Urinary bladder (tissue), 3 donors: ENCODE measurements at regions not wholly inside any gene's neighbourhood (a gene's known extent, or its start where the extent isn't known, plus 50 kb on each side); places are given as distances from the start of the nearest gene placed in this dataset.

Experiments
- DNase-seq: peaks from one replicate; pipeline ENCODE4 v3.0.0-alpha.2; 2015; ENCODE audit errors: extremely low spot score
- H3K27ac ChIP-seq: one replicate; pipeline ENCODE4 v1.5.1; 2013; ENCODE audit warnings: low read depth, mild to moderate bottlenecking, moderate library complexity
- H3K36me3 ChIP-seq: one replicate; pipeline ENCODE4 v1.6.1; 2013; ENCODE audit warnings: mild to moderate bottlenecking, moderate library complexity; ENCODE audit not compliant: insufficient read depth
- H3K4me1 ChIP-seq: one replicate; pipeline ENCODE4 v1.6.1; 2013; ENCODE audit warnings: mild to moderate bottlenecking, moderate library complexity; ENCODE audit not compliant: insufficient read depth
- H3K4me3 ChIP-seq: one replicate; pipeline ENCODE4 v1.5.1; 2013; ENCODE audit warnings: low read depth, low read length
- WGBS: extraction: QIAGEN DNeasy Blood & Tissue Kit; methylation state at CpG from one replicate; pipeline ENCODE4 v1.1.7; 2013; 5-methylcytosine and 5-hydroxymethylcytosine counted together
- donor health status: healthy with polysubstance abuse.
- donor health status: healthy.

DNA sequence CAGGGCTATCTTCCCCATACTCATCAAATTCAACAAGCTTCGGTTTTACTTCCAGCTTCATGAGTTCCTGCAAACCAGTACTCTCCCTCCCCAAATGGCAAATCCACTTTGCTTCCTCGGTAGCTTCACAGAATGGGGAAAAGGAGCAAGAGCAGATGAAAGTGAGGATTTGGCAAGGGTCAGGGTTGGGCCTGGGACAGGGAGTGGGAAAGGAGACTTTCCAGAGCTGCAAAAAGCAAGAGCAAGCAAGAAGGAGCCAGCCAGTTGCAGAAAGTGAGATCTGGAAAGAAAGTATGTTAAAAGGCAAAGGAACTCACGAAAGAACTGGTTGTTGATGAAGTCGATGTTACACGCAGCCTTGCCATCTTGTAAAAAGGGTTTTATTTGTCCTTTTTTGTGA lies 522.8 kb upstream of the TBX3 start:
- no peaks in the 10 kb centered on the region for H3K4me1 ChIP-seq
- 59% methylated on average over 5 of the region's 5 CpGs for WGBS
- DNase-seq: no peak
- no peak overlapping the region for H3K4me3 ChIP-seq
- H3K27ac ChIP-seq: no peak overlapping the region
- no peaks in the 10 kb centered on the region for H3K36me3 ChIP-seq

- WGBS: 61% methylated on average over 6 of the region's 6 CpGs
Measured at GRCh38 chr12:115205755-115206308, 521.9 kb upstream of the TBX3 start.

DNA sequence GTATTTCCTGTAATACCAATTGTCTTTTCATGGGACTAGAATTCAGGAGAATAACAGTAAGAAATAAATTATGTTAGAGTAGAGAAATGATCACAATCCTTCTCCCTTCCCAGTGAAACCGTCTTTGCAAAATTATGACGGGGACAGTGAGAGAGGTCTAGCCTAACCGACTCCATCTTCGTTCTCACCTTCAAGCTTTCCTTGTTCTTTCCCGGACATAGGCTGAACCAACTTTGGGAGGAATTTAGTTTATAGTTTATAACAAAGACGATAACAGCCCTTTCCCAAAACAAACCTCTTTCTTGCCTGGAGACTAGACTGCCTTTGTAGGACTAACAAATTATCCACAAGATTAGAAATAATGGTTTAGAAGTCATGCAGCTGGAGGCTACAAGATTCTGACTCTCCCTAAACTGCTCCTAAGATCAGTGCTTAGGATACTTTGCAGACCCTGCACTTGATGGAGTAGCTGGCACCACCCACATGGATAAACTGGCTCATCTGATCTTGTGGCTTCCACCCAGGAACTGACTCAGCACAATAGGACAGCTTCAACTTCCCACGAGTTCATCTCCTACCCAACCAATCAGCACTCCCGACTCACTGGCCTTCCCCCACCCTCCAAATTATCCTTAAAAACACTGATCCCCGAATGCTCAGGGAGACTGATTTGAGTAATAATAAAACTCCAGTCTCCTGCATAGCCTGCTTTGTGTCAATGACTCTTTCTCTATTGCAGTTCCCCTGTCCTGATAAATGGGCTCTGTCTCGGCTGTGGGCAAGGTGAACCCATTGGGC lies 521.2 kb upstream of the TBX3 start:
- no peak overlapping the region for H3K27ac ChIP-seq
- H3K4me1 ChIP-seq: no peaks in the 10 kb centered on the region
- H3K36me3 ChIP-seq: no peaks in the 10 kb centered on the region
- H3K4me3 ChIP-seq: no peak overlapping the region
- no peak for DNase-seq
- WGBS: 63% methylated on average over 10 of the region's 10 CpGs

More at GRCh38 chr12:115205755-115206308, 521.9 kb upstream of the TBX3 start:
- no peak overlapping the region for H3K4me3 ChIP-seq
- no peak for DNase-seq
- H3K27ac ChIP-seq: no peak overlapping the region
- no peaks in the 10 kb centered on the region for H3K36me3 ChIP-seq
- no peaks in the 10 kb centered on the region for H3K4me1 ChIP-seq

- Histone ChIP-seq H3K27ac (no peak overlapping the region), H3K4me1 (no peaks in the 10 kb centered on the region), H3K36me3 (no peaks in the 10 kb centered on the region), H3K4me3 (no peak overlapping the region)
- no peak for DNase-seq
- 45% methylated on average over 2 of the region's 2 CpGs for WGBS
Measured at GRCh38 chr12:115203701-115204100, 519.7 kb upstream of the TBX3 start.

DNA sequence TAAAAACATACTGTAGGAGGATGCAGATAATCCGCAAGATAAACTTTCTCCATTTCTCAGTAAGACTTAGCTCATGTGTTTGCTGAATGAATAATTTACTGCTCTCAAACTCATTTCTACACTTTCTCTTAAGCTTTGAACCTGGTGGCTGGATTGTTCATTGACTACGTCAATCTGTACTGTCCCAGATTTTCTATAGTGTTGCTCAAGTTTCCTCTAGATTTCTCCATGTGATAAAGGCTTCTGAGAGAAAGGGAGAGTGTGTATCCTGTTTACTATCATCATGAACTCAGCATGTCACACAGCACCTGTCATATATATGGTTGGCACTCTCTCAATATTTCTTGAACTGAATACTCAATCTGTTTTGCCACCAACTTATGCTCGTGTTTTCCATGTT lies 518.0 kb upstream of the TBX3 start:
- no peak for DNase-seq
- Histone ChIP-seq H3K4me3 (no peak overlapping the region), H3K27ac (no peak overlapping the region), H3K4me1 (no peaks in the 10 kb centered on the region), H3K36me3 (no peaks in the 10 kb centered on the region)
- 88% methylated on average over 3 of the region's 3 CpGs for WGBS

DNA sequence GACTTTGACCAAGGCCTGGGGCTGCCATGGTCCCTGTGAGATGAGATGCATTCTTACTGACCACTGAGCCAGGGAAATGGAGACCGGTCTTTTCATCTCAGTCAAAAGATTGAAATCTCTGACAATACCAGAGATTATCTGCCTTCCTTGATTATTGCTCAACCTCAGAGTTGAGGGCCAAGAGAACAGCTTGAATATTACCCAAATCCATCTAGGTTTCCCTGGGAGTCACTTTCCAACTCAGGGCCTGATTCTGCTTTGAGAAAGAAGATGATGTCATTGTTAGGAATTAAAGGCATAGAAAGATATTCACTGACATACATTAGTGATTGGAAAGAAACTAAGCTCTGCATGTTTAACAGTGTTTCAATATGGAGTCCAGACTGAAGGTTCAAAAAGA lies 515.9 kb upstream of the TBX3 start:
- H3K36me3 ChIP-seq: no peaks in the 10 kb centered on the region
- H3K4me1 ChIP-seq: no peaks in the 10 kb centered on the region
- 61% methylated on average over 1 of the region's 1 CpG for WGBS
- no peak overlapping the region for H3K27ac ChIP-seq
- H3K4me3 ChIP-seq: no peak overlapping the region
- DNase-seq: no peak

DNA sequence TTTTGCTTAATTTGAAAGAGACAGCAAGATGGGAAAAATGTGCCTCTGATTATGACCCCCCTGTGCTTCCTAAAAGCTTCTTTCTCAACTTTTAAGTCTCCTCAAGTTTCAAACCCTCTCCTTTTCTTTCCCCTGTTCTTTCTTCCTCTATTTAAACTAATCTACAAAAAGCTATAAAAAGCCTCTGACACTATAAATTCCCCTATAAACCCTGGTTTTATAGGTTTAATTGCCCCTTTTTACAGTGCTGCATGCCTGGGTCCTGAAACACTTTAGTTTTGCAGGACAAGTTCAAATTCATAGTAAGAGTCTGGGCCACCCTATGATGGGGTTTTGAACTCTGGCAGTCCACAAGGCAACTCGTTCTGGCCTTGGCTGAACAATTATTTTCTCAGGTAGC lies 510.9 kb upstream of the TBX3 start:
- Histone ChIP-seq H3K4me1 (no peaks in the 10 kb centered on the region), H3K36me3 (no peaks in the 10 kb centered on the region), H3K4me3 (no peak overlapping the region), H3K27ac (no peak overlapping the region)
- no peak for DNase-seq
- WGBS: 60% methylated on average over 1 of the region's 1 CpG

DNA sequence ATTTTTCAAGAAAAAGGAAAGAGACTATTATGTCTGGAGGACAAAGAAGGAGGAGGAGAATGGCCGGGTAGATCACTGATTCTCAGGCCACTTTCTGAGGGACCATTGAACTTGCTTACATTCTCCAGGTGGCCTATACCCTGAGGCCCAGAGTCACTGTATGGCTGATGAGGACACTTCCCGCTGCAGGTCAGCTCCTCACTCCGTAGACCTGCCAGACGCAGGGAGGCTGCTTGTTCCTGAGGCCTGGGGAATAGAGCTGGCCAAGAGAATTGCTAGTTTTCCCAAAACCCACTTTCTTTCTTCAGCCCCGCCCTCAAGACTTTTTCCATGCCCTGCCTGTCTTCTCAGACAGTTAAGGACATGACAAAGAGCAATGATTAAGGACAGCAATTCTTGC lies 510.5 kb upstream of the TBX3 start:
- no peaks in the 10 kb centered on the region for H3K4me1 ChIP-seq
- H3K27ac ChIP-seq: no peak overlapping the region
- H3K4me3 ChIP-seq: no peak overlapping the region
- DNase-seq: no peak
- WGBS: 87% methylated on average over 5 of the region's 5 CpGs
- no peaks in the 10 kb centered on the region for H3K36me3 ChIP-seq

DNA sequence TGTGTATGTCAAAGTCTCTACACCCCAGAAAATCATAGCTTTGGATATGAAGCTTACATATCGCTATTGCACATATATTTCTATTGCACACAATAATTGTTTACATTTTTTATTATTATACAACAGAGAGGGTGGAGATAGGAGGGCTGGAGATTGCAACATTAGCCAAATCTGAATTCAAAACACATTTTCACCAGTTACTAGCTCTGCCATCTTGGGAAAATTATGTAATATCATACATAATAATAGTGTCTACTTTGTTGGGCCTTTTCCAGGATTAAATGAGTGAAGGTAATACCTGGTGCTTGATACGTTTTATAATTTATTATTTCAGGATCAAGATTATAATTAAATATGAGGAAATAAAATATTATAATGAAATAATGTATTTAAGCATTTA lies 507.4 kb upstream of the TBX3 start:
- Histone ChIP-seq H3K4me1 (no peaks in the 10 kb centered on the region), H3K4me3 (no peak overlapping the region), H3K36me3 (no peaks in the 10 kb centered on the region), H3K27ac (no peak overlapping the region)
- DNase-seq: no peak
- 74% methylated on average over 2 of the region's 2 CpGs for WGBS

DNA sequence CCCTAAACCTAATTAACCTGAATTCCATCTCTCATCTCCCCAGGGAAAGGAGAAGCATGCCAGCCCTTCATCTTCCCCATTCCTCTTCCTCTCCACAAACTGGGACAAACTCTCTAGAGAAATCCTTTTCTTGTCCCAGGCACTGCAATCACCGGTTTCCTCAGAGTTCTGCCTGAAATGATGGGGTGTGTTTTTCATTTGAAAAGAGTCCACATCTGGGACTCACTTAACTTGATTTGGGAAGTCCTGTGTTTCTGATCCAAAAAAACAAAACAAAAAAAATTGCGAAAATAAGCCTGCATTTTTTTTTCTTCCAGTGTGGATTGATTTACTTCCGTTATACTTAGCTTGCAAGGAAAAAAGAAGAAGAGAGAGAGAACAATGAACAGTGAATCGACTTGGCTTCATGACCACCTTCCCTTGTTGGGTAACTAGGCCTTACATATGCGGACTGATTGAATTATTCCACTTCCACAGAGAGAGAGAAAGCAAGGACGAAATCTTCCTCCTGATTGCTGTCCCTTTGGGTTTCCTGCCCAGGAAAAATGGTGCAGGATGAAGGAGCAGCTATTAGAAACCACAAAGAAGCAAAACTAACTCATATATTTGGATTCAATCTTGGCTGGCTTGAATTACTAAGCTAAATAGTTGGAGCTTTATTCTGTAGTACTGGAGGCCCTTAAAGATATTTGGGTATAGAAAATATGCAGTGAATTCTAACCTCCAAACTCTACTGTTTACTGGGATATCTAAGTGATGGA lies 506.2 kb upstream of the TBX3 start:
- H3K4me1 ChIP-seq: no peaks in the 10 kb centered on the region
- DNase-seq: no peak
- 80% methylated on average over 6 of the region's 6 CpGs for WGBS
- no peak overlapping the region for H3K4me3 ChIP-seq
- H3K27ac ChIP-seq: no peak overlapping the region
- H3K36me3 ChIP-seq: no peaks in the 10 kb centered on the region

GRCh38 chr12:115185506-115185905 lies 501.5 kb upstream of the TBX3 start:
- Histone ChIP-seq H3K36me3 (no peaks in the 10 kb centered on the region), H3K4me1 (no peaks in the 10 kb centered on the region), H3K27ac (no peak overlapping the region), H3K4me3 (no peak overlapping the region)
- no peak for DNase-seq
- WGBS: 61% methylated on average over 4 of the region's 4 CpGs

DNA sequence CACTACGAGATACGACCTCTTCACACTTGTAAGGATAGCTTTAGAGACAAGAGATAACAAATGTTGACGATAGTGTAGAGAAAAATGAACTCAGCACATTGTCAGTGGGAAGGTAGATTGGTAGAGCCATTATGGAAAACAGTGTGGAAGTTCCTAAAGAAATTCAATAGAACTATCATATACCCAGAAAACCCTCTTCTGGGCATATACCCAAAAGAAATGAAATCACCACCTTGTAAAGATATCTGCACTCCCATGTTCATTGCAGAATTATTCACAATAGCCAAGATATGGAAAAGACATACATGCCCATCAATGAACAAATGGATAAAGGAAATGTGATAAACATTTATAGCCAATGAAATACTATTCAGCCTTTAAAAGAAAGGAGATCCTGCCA lies 499.8 kb upstream of the TBX3 start:
- 71% methylated on average over 3 of the region's 3 CpGs for WGBS

GRCh38 chr12:115177899-115178298 lies 493.9 kb upstream of the TBX3 start:
- WGBS: 97% methylated on average over 6 of the region's 6 CpGs
- Histone ChIP-seq H3K4me3 (no peak overlapping the region), H3K27ac (no peak overlapping the region), H3K4me1 (no peaks in the 10 kb centered on the region), H3K36me3 (no peaks in the 10 kb centered on the region)
- no peak for DNase-seq

More for the DNA sequence above, 499.8 kb upstream of the TBX3 start:
- no peaks in the 10 kb centered on the region for H3K36me3 ChIP-seq
- H3K4me3 ChIP-seq: no peak overlapping the region
- DNase-seq: no peak
- H3K4me1 ChIP-seq: no peaks in the 10 kb centered on the region
- H3K27ac ChIP-seq: no peak overlapping the region
